PC-9 (cell line): ENCODE measurements at regions not wholly inside any gene's neighbourhood (a gene's known extent, or its start where the extent isn't known, plus 50 kb on each side); places are given as distances from the start of the nearest gene placed in this dataset.

ENCODE experiments used
- BruUV-seq: library from RNA; stranded (reverse); fragments of 400-500 nt; replicated peaks from 2 replicates; lab custom pipeline; 2021; lab: Mats Ljungman, UMichigan
- CTCF ChIA-PET: fragments of 300-600 bp; sonication (Branson Sonifier 250); formaldehyde crosslinking; loops from one replicate; lab custom pipeline; 2022; ENCODE audit warnings: antibody characterized with exemption; lab: Charles Lee
- POLR2A ChIA-PET: fragments of 300-600 bp; sonication (Branson Sonifier 250); formaldehyde crosslinking; loops from one replicate; lab custom pipeline; 2022; ENCODE audit warnings: antibody characterized with exemption; ENCODE audit not compliant: unreplicated experiment; lab: Charles Lee
- DNase-seq, 2 experiments: peaks; one replicate each; pipeline versions ENCODE4 v3.0.0 to v3.0.0-alpha.2; 2015 to 2022; ENCODE audit warnings: mixed read lengths in 1 of 2
- H2AFZ ChIP-seq: fragments of 200-600 bp; sonication (generic); 2 replicates; pipeline ENCODE4 v1.8.1; 2017; ENCODE audit warnings: antibody characterized with exemption
- H3F3A ChIP-seq: fragments of 200-600 bp; sonication (generic); 2 replicates; pipeline ENCODE4 v1.8.1; 2017; ENCODE audit warnings: antibody characterized with exemption, mild to moderate bottlenecking, low read depth; ENCODE audit not compliant: insufficient read depth
- H3K27ac ChIP-seq: fragments of 200-600 bp; sonication (generic); 2 replicates; pipeline ENCODE4 v1.6.1; 2016; ENCODE audit warnings: mixed run types
- H3K27me3 ChIP-seq: fragments of 200-600 bp; sonication (generic); 2 replicates; pipeline ENCODE4 v1.6.1; 2016; ENCODE audit warnings: low read depth, mixed run types; ENCODE audit not compliant: insufficient read depth
- H3K36me3 ChIP-seq: fragments of 200-600 bp; sonication (generic); 2 replicates; pipeline ENCODE4 v1.6.1; 2016; ENCODE audit warnings: low read depth, mixed run types
- H3K4me1 ChIP-seq: fragments of 200-600 bp; sonication (generic); replicated peaks from 2 replicates; pipeline ENCODE4 v1.6.1; 2016; ENCODE audit warnings: mixed run types; ENCODE audit not compliant: insufficient read depth
- H3K4me2 ChIP-seq: fragments of 200-600 bp; sonication (generic); 2 replicates; pipeline ENCODE4 v1.6.1; 2017; ENCODE audit warnings: mixed run types
- H3K4me3 ChIP-seq: fragments of 200-600 bp; sonication (generic); 2 replicates; pipeline ENCODE4 v1.6.1; 2016; ENCODE audit warnings: mixed run types
- H3K79me2 ChIP-seq: fragments of 200-600 bp; sonication (generic); 2 replicates; pipeline ENCODE4 v1.6.1; 2017; ENCODE audit warnings: low read depth, mixed run types
- H3K9me2 ChIP-seq: fragments of 200-600 bp; sonication (generic); 2 replicates; pipeline ENCODE4 v1.8.1; 2017; ENCODE audit warnings: mild to moderate bottlenecking; ENCODE audit not compliant: insufficient read depth
- H3K9me3 ChIP-seq: fragments of 200-600 bp; sonication (generic); 2 replicates; pipeline ENCODE4 v1.8.1; 2016; ENCODE audit warnings: low read depth; ENCODE audit not compliant: insufficient read depth
- H4K20me1 ChIP-seq: fragments of 200-600 bp; sonication (generic); 2 replicates; pipeline ENCODE4 v1.8.1; 2017; ENCODE audit not compliant: insufficient read depth
- CTCF ChIP-seq: fragments of 200-600 bp; sonication (generic); conservative IDR thresholded peaks from 2 replicates; pipeline ENCODE4 v1.6.1; 2017; ENCODE audit warnings: mixed run types, antibody characterized with exemption, mild to moderate bottlenecking, moderate library complexity
- EZH2 ChIP-seq: fragments of 200-600 bp; sonication (generic); IDR thresholded peaks from 2 replicates; pipeline ENCODE4 v1.8.0; 2017; ENCODE audit warnings: antibody characterized with exemption, low read depth
- intact Hi-C: fragments of 100-400 bp; cut with micrococcal nuclease; formaldehyde crosslinking; loops from one replicate; pipeline ENCODE4 v1.10.0; 2022; ENCODE audit not compliant: unreplicated experiment

DNA sequence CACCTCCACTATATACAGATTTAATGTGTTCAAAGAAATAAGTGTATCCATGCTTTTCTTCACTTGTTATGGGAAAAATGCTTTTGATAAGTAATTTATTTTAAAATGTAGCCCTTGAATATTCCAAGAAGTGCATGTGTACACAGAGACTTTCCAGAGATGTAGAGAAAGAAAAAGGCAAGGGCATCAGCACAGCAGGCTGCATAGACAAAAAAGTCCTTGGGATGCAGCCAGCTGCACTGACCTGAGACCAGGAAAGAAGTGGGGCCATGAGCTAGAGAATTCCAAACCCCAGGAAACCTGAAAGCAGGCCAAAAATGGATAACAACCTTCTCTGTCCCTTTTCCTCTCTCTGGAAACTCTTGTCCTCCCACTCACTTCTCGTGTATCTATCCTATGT, 51.6 kb upstream of the PRDM8 start:
- Histone ChIP-seq H3K4me2 (no peak overlapping the region), H3K27ac (no peak overlapping the region), H3K27me3 (no peaks in the 10 kb centered on the region), H3F3A (no peaks in the 10 kb centered on the region), H2AFZ (no peak overlapping the region), H3K4me3 (no peak overlapping the region), H4K20me1 (no peaks in the 10 kb centered on the region), H3K79me2 (no peaks in the 10 kb centered on the region), H3K4me1 (peaks cover 14% of the 10 kb centered on the region), H3K36me3 (no peaks in the 10 kb centered on the region), H3K9me3 (no peaks in the 10 kb centered on the region), H3K9me2 (no peaks in the 10 kb centered on the region)
- no peak for DNase-seq
- CTCF ChIA-PET, result no interaction called here
- intact Hi-C loops, result no loop called here
- BruUV-seq, result no TSS peak
- TF ChIP-seq CTCF (no peak), EZH2 (no peak)
- POLR2A ChIA-PET, result no interaction called here

DNA sequence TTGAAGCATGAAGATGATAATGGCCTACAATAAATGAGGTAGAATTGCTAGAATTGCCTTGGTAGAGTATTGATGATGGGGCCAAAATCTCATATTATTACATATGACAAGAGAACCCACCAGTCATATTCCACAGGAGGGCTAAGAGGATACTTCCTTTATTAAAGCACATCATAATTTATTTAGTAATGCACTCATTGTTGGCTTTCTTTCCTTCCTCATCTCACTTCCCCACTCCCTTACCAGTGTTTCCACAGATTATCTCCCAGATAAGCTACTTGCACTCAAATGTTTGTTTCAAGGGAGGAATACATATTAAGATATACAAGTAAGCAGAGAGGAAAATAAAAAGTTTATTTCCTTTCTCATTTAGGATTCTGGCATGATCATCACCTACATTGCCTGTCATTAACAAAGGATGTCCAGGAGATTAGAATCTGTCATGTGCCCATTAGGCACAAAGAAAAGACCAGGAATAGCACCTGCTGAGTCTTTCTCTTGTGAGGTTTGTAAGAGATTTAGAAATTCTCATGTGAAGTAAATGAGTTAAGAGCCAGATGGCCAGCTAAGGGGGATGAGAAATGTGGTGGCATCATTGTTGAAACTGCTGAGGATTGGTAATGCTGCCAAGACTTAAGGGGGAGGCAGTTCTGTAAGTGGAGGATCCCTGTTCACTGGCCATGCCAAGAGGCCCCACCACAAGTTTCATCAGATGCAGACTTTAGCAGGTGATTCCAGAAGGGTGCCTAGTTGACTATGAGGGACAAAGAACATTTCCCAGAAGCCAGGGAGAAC, 52.4 kb upstream of the PRDM8 start:
- no peak overlapping the region for H2AFZ ChIP-seq
- H3K9me2 ChIP-seq, result no peaks in the 10 kb centered on the region
- no peaks in the 10 kb centered on the region for H3K79me2 ChIP-seq
- no peak for DNase-seq
- no peaks in the 10 kb centered on the region for H3K9me3 ChIP-seq
- H3K4me2 ChIP-seq, result no peak overlapping the region
- H3F3A ChIP-seq, result no peaks in the 10 kb centered on the region
- no peaks in the 10 kb centered on the region for H3K36me3 ChIP-seq
- no peaks in the 10 kb centered on the region for H3K27me3 ChIP-seq
- H3K27ac ChIP-seq, result no peak overlapping the region
- H3K4me1 ChIP-seq, result peaks cover 14% of the 10 kb centered on the region
- TF ChIP-seq EZH2, result no peak
- no peak for TF ChIP-seq CTCF
- H3K4me3 ChIP-seq, result no peak overlapping the region
- intact Hi-C loops, result no loop called here
- H4K20me1 ChIP-seq, result no peaks in the 10 kb centered on the region
- ChIA-PET POLR2A (no interaction called here), CTCF (no interaction called here)
- no TSS peak for BruUV-seq

GRCh38 chr4:80143307-80143679, 54.0 kb upstream of the PRDM8 start:
- TF ChIP-seq EZH2 (no peak), CTCF (no peak)
- Histone ChIP-seq H3K27me3 (no peaks in the 10 kb centered on the region), H3K4me2 (no peak overlapping the region), H3K79me2 (no peaks in the 10 kb centered on the region), H4K20me1 (no peaks in the 10 kb centered on the region), H2AFZ (no peak overlapping the region), H3K9me2 (no peaks in the 10 kb centered on the region), H3K27ac (no peak overlapping the region), H3K4me3 (no peak overlapping the region), H3F3A (no peaks in the 10 kb centered on the region), H3K4me1 (peaks cover 14% of the 10 kb centered on the region), H3K9me3 (no peaks in the 10 kb centered on the region), H3K36me3 (no peaks in the 10 kb centered on the region)
- BruUV-seq, result no TSS peak
- ChIA-PET POLR2A (no interaction called here), CTCF (no interaction called here)
- intact Hi-C loops, result no loop called here
- DNase-seq, result no peak
